ENCODE measurements at regions not wholly inside any gene's neighbourhood (a gene's known extent, or its start where the extent isn't known, plus 50 kb on each side); places are given as distances from the start of the nearest gene placed in this dataset.

GRCh38 chr5:66538126-66538525, 58.1 kb upstream of the MAST4 start:
- TF ChIP-seq POLR2A (IDR thresholded peaks at IDR 0.05) = no peak
- TF ChIP-seq CTCF (IDR thresholded peaks at IDR 0.05) = no peak
